GM06990 (cell line): ENCODE measurements at regions not wholly inside any gene's neighbourhood (a gene's known extent, or its start where the extent isn't known, plus 50 kb on each side); places are given as distances from the start of the nearest gene placed in this dataset.

Experiments
- DNase-seq: peaks from one replicate; pipeline ENCODE4 v3.0.0-alpha.2; 2011; ENCODE audit not compliant: insufficient read length; ENCODE audit errors: extremely low read depth
- H3K27me3 ChIP-seq: replicated peaks from 2 replicates; pipeline ENCODE4 v1.6.0; 2011; ENCODE audit warnings: low read length; ENCODE audit not compliant: control insufficient read depth, insufficient read depth
- H3K36me3 ChIP-seq: 2 replicates; pipeline ENCODE4 v1.5.1; 2011; ENCODE audit warnings: low read length; ENCODE audit not compliant: control insufficient read depth, insufficient read depth
- H3K4me3 ChIP-seq: replicated peaks from 2 replicates; pipeline ENCODE4 v1.5.1; 2011; ENCODE audit warnings: low read depth, mild to moderate bottlenecking, control low read depth, low read length
- CTCF ChIP-seq: IDR thresholded peaks from 2 replicates; pipeline ENCODE4 v1.5.1; 2011; ENCODE audit warnings: low read length, control low read depth, mild to moderate bottlenecking, inconsistent platforms; ENCODE audit not compliant: insufficient read depth, poor library complexity, severe bottlenecking

DNA sequence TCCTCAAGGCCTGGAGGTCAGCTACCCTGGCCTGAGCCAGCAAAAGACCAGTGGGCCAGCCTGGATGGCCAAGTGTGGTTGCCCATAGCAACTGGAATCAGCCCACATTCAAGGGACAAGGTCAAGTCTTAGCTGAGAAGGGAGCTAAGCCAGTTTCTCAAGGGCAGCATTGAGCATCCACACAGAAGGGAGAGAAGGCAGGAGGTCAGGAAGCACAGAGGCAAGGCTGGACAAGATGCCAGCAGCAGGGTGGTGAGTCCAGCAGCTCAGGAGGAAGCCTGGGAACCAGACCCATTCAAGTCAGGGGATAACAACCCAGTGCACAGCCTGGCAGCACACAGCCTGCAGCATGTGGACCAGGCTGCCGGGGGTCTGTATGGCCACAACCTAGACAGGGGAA is 54.0 kb upstream of the ZMIZ1 start:
- no peak for DNase-seq
- Histone ChIP-seq H3K4me3 (no peak overlapping the region), H3K36me3 (no peaks in the 10 kb centered on the region), H3K27me3 (no peaks in the 10 kb centered on the region; the same call in none of the 2 replicates)
- no peak for TF ChIP-seq CTCF

- Histone ChIP-seq H3K4me3 (no peak overlapping the region), H3K36me3 (no peaks in the 10 kb centered on the region), H3K27me3 (no peaks in the 10 kb centered on the region; the same call in none of the 2 replicates)
- no peak for DNase-seq
- no peak for TF ChIP-seq CTCF
Measured at GRCh38 chr10:79017882-79018520, 50.8 kb upstream of the ZMIZ1 start.

DNA sequence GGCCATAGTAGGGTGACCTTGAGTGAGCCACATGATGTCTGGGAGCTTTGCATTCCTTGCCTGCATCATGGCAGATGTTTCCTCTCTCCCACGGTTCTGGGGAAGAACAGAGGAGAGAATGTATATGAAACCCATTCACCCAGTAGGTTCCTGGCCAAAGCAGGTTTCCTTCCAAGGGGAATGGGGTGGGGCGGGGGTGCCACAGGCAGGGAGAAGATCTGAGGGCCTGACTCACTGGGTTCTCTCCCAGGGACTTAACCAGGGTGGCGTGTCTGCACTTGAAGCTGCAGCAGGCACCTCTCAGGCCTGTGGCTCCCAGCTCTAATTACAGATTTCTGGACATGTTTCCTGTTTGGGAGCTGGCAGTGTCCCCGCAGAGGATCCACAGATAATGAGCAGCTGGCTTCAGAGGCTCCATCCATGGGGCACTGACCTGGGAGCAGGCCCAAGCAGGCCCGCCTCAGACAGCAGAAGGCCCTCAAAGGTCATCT is 50.2 kb upstream of the ZMIZ1 start:
- Histone ChIP-seq H3K4me3 (no peak overlapping the region), H3K27me3 (no peaks in the 10 kb centered on the region; the same call in none of the 2 replicates), H3K36me3 (no peaks in the 10 kb centered on the region)
- DNase-seq, result no peak
- TF ChIP-seq CTCF, result no peak
